GM12873 (cell line): ENCODE measurements at regions not wholly inside any gene's neighbourhood (a gene's known extent, or its start where the extent isn't known, plus 50 kb on each side); places are given as distances from the start of the nearest gene placed in this dataset.

Experiments
- CTCF ChIP-seq: IDR thresholded peaks from 2 replicates; pipeline ENCODE4 v1.5.1; 2012; ENCODE audit warnings: low read depth, mild to moderate bottlenecking, moderate library complexity, low read length, control low read depth; ENCODE audit not compliant: insufficient read depth; ENCODE audit errors: missing control alignments

DNA sequence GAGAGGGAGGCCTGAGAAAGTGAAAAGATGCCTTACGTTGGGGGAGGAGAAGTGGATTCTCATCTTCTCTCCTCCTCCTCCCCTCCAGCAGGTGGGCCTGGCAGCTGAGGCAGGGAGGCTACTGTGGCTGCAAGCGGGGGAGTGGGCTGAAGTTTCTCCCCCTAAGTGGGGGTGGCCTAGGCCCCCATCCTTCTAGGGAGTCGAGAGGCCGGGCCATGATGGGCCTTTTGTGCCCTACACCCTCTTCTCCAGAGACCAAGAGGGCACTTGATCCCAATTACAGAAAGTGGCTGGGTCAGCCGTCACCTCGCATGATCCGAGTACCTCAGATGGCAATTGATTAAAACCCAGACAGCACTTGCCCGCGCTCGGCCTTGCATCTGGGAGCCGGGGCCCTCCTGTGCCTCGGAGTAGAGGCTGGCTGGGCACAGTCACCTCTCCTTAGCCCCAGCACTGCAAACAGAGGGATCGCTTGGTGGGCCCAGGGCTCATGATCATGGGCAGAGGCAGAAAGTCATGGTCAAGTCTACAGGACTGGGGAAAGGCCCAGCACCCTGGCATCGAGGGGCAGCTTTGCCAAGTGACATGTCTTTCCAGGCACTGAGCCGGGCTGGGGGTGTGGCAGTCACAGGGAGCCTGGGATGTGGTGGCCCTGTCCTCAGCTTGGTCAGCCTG lies 78.3 kb downstream of the IRX5 start:
- TF ChIP-seq CTCF, result no peak

DNA sequence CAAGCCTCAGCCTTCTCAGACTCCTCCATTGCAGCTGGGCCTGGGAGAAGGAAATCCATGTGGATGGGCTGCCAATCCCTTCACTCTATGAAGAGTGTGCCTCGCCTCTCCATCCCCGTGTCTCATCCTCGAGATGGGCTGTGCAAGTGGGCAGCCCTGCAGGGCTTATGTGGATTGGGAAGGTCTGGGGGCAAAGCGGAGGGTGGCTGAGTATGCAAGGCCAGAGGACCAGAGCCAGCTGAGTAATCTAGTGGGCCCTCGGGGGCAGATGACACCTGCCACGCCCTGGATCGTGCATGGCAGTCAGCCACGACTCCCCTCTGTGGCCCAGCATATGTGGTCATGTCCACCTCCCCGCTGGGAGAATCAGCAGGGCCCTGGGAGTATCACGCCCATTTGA lies 78.9 kb downstream of the IRX5 start:
- TF ChIP-seq CTCF, result no peak

DNA sequence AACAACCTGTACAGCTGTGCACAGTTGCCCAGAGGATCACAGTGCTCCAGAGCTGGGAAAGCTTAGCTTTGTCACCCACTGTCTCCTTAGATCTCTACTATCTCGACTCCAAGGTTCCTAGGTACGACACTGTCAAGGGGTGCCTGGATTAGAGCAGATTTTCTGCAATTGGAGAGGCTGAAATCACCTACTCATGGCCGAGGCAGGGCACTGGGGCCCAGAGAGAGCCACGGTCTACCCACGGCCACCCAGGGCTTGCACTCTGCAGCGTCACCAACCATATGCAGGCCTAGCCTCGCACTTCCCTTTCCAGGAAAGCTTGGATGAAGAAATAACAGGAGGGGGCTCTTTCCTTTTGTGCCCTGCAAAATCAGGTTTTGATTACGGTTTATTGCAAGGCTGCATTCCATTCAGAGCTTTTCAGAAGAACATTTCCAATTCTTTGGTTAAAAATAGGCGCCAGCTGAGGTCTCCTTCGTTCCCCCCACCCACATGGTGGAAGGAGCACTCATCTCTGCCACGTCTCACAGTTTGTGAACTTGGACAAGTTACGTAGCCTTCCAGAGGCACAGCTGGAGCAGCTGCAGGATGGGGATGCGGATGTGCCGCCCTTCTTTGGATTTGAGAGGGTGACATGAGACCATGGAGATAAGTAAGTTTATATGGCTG lies 80.0 kb downstream of the IRX5 start:
- no peak for TF ChIP-seq CTCF

DNA sequence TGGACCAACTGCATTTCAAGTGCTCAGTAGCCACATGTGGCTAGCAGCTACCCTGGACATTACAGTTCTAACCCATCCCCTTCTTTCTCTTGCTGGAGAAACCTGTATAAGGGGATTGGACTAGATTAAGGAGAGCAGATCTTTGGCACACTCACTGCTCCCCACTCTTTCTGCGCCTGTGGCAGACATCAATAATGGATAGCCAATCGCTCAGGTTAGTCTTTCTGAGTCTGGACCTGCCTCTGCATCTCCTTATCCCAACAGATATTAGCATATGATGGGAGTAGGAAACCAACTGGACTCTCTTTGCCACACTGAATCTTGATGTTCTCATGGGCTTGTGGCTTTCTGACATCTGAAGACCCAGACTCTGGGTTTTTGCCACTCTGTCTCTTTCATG lies 81.7 kb downstream of the IRX5 start:
- TF ChIP-seq CTCF, result no peak

GRCh38 chr16:55012793-55013192 lies 82.1 kb downstream of the IRX5 start:
- no peak for TF ChIP-seq CTCF

DNA sequence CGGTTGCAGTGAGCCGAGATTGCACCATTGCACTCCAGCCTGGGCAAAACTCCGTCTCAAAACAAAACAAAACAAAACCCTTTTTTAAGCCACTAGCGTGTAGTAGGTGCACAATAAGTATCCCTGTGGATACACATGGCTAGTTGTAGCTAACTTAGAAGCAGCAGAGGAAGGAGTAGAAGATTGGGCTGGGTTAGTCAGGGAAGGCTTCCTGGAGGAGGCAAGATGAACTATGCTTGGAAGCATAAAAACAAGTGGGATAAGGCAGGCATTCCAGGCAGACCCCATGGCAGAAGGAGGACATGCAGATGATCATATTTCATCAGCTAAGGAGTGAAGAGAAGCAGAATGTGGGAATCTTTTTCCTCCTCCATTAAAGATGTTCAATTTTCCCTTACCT lies 83.4 kb downstream of the IRX5 start:
- no peak for TF ChIP-seq CTCF

DNA sequence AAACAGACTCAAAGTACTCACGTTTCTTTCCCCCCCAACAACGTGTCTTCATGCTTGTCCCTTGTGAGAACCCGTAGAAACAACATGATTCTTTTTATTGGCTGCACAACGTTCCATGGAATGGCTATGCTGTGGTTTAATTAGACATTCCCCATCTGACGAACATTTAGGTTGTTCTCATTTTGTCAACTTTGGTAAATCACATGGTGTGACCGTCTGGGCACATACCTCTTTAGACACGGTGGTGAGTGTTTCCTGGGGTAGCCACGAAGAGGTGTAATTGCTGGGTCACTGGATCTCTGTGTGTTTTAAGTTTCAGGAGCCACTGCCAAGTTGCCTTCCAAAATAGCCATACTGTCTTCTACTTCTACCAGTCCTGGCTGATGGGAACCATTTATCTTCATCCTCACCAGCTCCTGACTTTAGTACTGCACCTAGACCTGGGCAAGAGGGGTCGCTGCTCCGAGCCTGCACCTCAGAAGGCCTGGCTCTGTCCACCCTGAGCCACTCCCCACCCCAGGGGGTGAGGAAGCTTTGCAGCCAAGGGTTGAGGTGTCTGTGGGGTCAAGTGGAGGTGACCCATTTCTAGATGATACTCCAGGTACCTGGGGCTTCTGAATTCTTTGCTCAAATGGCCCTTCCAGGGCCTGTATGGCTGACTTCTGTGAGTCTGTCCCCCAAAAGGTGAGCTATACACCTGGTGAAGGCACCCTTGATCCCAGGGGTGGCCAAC lies 84.7 kb downstream of the IRX5 start:
- TF ChIP-seq CTCF, result no peak
